Prostate gland (tissue), 2 donors: ENCODE measurements at regions not wholly inside any gene's neighbourhood (a gene's known extent, or its start where the extent isn't known, plus 50 kb on each side); places are given as distances from the start of the nearest gene placed in this dataset.

Experiments
- POLR2A ChIP-seq: fragments of 450-650 bp; IDR thresholded peaks from one replicate; pipeline ENCODE4 v1.6.1; 2016; ENCODE audit warnings: antibody characterized with exemption, mild to moderate bottlenecking
- TF ChIP-seq, protein P1 (sequence below), 4 experiments: fragments of 200-600 bp in 2 of 4; fragments of 450-650 bp in 2 of 4; sonication (generic) in 2 of 4; IDR thresholded peaks; 1 replicate in 3 of 4; 2 replicates in 1 of 4; pipeline ENCODE4 v1.5.1; 2016 to 2019; ENCODE audit warnings: antibody characterized with exemption in 4 of 4, mild to moderate bottlenecking in 2 of 4, moderate library complexity in 2 of 4

DNA sequence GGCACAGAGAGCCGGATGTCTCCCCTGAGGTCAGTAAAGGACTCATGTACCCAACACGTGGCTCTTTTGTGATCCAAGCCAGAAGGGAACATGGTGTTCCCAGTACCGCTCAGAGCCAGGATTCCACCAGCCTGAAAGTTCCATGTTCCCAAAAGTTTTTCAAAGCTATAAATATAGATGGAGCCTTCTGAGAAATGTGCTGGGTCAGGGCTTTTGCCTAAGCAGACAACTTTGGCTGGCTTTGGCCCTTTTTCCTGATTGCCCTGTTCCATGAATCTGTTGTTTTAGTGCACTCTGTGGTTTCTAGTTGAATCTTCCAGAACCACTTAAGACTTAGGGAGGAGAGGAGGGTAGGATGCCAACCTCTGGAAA lies 128.5 kb upstream of the HS3ST2 start:
- TF ChIP-seq, protein P1, sequence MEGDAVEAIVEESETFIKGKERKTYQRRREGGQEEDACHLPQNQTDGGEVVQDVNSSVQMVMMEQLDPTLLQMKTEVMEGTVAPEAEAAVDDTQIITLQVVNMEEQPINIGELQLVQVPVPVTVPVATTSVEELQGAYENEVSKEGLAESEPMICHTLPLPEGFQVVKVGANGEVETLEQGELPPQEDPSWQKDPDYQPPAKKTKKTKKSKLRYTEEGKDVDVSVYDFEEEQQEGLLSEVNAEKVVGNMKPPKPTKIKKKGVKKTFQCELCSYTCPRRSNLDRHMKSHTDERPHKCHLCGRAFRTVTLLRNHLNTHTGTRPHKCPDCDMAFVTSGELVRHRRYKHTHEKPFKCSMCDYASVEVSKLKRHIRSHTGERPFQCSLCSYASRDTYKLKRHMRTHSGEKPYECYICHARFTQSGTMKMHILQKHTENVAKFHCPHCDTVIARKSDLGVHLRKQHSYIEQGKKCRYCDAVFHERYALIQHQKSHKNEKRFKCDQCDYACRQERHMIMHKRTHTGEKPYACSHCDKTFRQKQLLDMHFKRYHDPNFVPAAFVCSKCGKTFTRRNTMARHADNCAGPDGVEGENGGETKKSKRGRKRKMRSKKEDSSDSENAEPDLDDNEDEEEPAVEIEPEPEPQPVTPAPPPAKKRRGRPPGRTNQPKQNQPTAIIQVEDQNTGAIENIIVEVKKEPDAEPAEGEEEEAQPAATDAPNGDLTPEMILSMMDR (IDR thresholded peaks at IDR 0.05): no peak
- no peak for TF ChIP-seq POLR2A
